Gastrocnemius medialis (tissue), 4 donors: ENCODE measurements at regions not wholly inside any gene's neighbourhood (a gene's known extent, or its start where the extent isn't known, plus 50 kb on each side); places are given as distances from the start of the nearest gene placed in this dataset.

Experiments
- POLR2A ChIP-seq, 2 donors: fragments of 450-650 bp; IDR thresholded peaks; one replicate each; pipeline ENCODE4 v1.6.1; 2017; ENCODE audit warnings: antibody characterized with exemption in 2 of 2, mild to moderate bottlenecking in 2 of 2, moderate library complexity in 2 of 2
- TF ChIP-seq, protein P1 (sequence below), 5 experiments: fragments of 450-650 bp in 3 of 5; fragments of 200-600 bp in 2 of 5; sonication (generic) in 2 of 5; IDR thresholded peaks in 4 of 5; conservative IDR thresholded peaks in 1 of 5; 1 replicate in 4 of 5; 2 replicates in 1 of 5; pipeline ENCODE4 v1.5.1; 2016 to 2019; ENCODE audit warnings: antibody characterized with exemption in 5 of 5, mild to moderate bottlenecking in 3 of 5, moderate library complexity in 3 of 5

DNA sequence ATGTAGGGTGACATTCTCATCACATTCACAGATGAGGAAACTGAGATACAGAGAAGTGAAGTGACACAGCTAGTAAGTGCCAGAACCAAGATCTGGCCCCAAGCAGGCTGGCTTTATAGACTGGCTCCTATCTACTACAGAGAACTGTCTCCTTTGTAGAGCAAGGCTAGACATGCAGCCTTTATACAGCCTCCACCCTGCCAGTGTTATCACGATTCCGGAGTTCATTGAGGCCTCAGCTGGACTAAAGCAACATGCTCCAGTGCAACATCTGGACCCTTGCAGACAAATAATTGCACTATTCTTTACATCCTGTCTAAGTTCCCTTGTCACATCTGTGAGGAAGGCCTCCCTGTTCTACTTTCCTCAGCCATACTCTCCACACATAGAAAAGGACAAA is 58.0 kb upstream of the XIAP start:
- TF ChIP-seq, protein P1, sequence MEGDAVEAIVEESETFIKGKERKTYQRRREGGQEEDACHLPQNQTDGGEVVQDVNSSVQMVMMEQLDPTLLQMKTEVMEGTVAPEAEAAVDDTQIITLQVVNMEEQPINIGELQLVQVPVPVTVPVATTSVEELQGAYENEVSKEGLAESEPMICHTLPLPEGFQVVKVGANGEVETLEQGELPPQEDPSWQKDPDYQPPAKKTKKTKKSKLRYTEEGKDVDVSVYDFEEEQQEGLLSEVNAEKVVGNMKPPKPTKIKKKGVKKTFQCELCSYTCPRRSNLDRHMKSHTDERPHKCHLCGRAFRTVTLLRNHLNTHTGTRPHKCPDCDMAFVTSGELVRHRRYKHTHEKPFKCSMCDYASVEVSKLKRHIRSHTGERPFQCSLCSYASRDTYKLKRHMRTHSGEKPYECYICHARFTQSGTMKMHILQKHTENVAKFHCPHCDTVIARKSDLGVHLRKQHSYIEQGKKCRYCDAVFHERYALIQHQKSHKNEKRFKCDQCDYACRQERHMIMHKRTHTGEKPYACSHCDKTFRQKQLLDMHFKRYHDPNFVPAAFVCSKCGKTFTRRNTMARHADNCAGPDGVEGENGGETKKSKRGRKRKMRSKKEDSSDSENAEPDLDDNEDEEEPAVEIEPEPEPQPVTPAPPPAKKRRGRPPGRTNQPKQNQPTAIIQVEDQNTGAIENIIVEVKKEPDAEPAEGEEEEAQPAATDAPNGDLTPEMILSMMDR (IDR thresholded peaks at IDR 0.05 in 4 of 5, conservative IDR thresholded peaks at IDR 0.05 in 1 of 5): no peak
- TF ChIP-seq POLR2A (IDR thresholded peaks at IDR 0.05): no peak
